Neural cell (in vitro differentiated cells): ENCODE measurements at regions not wholly inside any gene's neighbourhood (a gene's known extent, or its start where the extent isn't known, plus 50 kb on each side); places are given as distances from the start of the nearest gene placed in this dataset.

Experiments
- CTCF ChIP-seq: fragments of 450-650 bp; IDR thresholded peaks from 2 replicates; pipeline ENCODE4 v1.5.1; 2014; ENCODE audit warnings: antibody characterized with exemption, mild to moderate bottlenecking, moderate library complexity; ENCODE audit not compliant: poor library complexity, severe bottlenecking
- EP300 ChIP-seq: fragments of 450-650 bp; conservative IDR thresholded peaks from 2 replicates; pipeline ENCODE4 v1.6.1; 2014; ENCODE audit warnings: antibody characterized with exemption, mild to moderate bottlenecking, moderate library complexity; ENCODE audit not compliant: poor library complexity, severe bottlenecking
- EZH2 ChIP-seq: fragments of 200-600, 300-800 bp; shearing (Covaris generic), sonication (generic); IDR thresholded peaks from 2 replicates; pipeline ENCODE4 v1.6.1; 2014; ENCODE audit warnings: antibody characterized with exemption, low read length, borderline replicate concordance, mild to moderate bottlenecking; ENCODE audit not compliant: insufficient read depth, poor library complexity, severe bottlenecking
- MXI1 ChIP-seq: fragments of 450-650 bp; conservative IDR thresholded peaks from 2 replicates; pipeline ENCODE4 v1.6.1; 2014; ENCODE audit warnings: antibody characterized with exemption, mild to moderate bottlenecking; ENCODE audit not compliant: poor library complexity, severe bottlenecking
- POLR2AphosphoS5 ChIP-seq: IDR thresholded peaks from 2 replicates; pipeline ENCODE4 v1.6.1; 2012
- RAD21 ChIP-seq: fragments of 450-650 bp; conservative IDR thresholded peaks from 2 replicates; pipeline ENCODE4 v1.6.1; 2014; ENCODE audit warnings: antibody characterized with exemption, mild to moderate bottlenecking, moderate library complexity
- REST ChIP-seq: IDR thresholded peaks from 2 replicates; pipeline ENCODE4 v1.6.1; 2012; ENCODE audit warnings: borderline replicate concordance
- SMC3 ChIP-seq: fragments of 450-650 bp; conservative IDR thresholded peaks from 2 replicates; pipeline ENCODE4 v1.6.1; 2014; ENCODE audit warnings: antibody characterized with exemption, mild to moderate bottlenecking, moderate library complexity; ENCODE audit not compliant: poor library complexity
- TAF1 ChIP-seq: IDR thresholded peaks from 2 replicates; pipeline ENCODE4 v1.6.1; 2012; ENCODE audit warnings: low read depth

- TF ChIP-seq EP300 (no peak), CTCF (no peak), EZH2 (no peak), SMC3 (no peak), REST (no peak), MXI1 (no peak), RAD21 (no peak), POLR2AphosphoS5 (no peak), TAF1 (no peak)
Measured at GRCh38 chr3:40969756-40970466, 229.4 kb upstream of the CTNNB1 start.
